CD4-positive, alpha-beta T cell treated with Interleukin-4 for 1 hour (primary cell): ENCODE measurements at regions not wholly inside any gene's neighbourhood (a gene's known extent, or its start where the extent isn't known, plus 50 kb on each side); places are given as distances from the start of the nearest gene placed in this dataset.

Experiments used
- DNase-seq, 2 donors: peaks; one replicate each; pipeline ENCODE4 v3.0.0-alpha.2; 2020 to 2022

DNA sequence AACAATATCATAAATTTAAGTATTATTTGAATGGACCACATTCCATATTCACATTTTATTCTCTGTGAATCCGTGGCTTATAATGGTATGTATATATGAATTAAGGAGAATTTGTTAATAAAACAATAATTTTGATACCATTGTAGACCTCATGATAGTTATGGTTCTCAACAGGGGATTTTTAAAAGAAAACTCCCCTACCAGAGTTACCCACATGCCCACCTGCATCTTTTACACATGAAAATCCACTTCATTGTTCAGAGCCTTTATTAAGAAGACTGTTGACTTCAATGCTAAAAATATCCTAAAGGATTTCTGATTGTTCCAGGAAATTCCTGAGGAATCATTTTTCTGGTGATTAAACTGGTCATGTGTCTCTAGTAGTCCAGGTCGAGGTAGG is 557.7 kb upstream of the MEF2C start:
- DNase-seq = no peak

GRCh38 chr5:89437450-89438435 is 554.8 kb upstream of the MEF2C start:
- no peak for DNase-seq

DNA sequence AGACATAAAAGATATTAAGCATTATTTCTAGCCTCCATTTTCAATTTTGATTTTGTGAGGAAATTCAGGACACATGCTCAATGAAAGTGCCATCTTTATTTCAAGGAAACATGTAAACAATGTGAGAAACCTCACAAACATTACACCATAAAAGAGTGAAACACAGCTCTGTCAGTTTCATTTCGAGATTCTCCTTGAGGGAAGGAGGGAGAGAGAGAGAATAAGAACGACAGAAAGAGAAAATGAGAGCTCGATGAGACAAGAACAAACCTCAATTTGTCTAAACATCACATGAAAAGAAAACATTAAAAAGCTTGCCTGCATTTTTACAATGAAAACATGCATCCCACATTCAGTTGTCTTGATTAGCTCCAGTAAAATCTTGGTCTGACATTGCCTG is 553.5 kb upstream of the MEF2C start:
- no peak for DNase-seq

DNA sequence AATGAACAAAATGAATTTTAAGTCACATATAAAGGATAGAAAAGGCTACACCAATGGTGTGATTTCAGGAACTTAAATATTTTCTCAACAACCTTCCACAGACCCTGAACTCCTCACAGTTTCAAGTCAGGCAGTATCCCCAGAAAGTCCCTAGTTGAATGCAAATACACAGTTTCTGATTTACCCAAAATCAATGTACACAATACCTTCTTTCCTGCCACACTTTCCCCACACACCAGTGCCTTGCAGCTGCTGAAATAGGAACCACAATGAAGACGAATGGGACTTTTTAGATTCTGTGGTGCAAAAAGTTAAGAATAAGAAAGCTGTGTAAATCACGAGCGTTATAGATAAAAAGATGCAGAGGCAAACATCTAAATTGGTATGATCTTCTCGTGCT is 552.4 kb upstream of the MEF2C start:
- peak in 1 of 2 donors; percentile 18 for DNase-seq

DNA sequence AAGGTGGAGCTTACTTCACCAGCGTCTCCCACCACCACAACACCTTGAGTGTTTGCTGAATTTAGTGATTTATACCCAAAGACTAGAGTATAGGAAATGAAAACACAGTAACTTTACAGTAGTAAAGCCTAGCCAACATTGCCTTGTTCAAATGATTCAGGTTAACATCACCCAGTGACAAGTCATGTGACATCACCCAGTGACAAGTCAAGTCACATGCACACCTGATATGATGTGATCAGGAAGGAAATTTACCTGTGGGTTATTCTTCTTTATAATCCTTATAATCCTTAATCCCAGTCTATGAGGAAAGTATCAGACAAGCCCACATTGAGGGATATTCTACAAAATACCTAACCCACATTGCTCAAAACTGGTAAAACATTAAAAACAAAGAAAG is 545.6 kb upstream of the MEF2C start:
- DNase-seq = no peak

DNA sequence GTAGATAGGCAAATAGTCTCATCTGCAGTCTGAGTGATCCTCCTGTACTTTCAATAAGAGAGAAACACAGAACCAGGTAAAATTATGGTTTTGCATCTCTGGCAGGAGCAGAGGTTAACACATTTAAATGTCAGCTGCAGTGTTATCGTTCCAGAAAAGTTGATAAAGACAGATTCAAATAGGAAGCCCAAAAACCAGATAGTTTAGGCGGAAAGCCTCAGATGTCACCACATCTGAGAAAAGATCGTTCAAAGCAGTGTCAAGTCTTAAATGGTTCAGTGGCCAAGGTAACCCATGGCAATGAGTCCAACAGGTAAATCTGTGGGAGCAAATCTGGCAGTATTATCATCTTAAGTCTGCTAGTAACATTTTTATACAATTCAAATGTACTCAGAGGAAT is 542.1 kb upstream of the MEF2C start:
- DNase-seq = no peak

- no peak for DNase-seq
Observed at GRCh38 chr5:89421035-89421434, 538.1 kb upstream of the MEF2C start.

DNA sequence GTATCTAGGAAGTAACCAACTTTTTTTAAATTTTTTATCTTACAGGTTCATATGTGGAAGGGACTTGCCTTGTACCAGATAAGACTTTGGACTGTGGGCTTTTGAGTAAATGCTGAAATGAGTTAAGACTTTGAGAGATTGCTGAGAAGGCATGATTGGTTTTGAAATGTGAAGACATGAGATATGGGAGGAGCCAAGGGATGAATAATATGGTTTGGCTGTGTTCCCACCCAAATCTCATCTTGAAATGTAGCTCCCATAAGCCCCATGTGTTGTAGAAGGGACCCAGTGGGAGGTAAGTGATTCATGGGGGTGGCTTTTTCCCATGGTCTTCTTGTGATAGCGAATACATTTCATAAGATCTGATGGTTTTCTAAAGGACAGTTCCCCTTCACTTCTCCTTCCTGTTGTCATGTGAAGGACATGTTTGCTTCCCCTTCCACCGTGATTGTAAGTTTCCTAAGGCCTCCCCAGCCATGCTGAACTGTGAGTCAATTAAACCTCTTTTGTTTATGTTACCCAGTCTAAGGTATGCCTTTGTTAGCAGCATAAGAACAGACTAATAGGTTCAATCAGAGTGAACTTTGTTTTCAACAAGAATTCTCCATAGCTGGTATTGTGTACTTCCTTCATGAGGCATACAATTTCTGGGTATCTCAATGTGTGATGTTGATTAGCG is 535.6 kb upstream of the MEF2C start:
- no peak for DNase-seq

- no peak for DNase-seq
Observed at GRCh38 chr5:89417990-89418389, 535.0 kb upstream of the MEF2C start.

- DNase-seq = no peak
Observed at GRCh38 chr5:89417515-89417914, 534.5 kb upstream of the MEF2C start.

DNA sequence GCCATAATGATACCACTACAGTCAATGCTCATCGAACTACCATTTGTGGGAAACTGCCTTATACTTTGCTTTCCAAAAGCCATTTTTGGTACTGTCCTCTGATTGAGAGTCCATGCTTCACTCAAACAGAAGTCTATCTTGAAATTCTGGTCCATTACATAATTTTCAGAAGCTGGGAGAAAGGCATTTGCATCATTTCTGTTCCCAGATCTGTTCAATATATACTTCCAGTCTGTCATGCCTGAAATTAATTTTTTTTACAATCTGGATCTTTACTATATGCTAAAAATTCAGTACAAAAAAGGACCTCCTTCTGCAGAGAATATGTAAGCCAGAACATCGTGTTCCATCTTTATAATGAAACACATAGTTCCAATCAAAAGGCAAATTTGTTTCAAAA is 528.9 kb upstream of the MEF2C start:
- no peak for DNase-seq

- no peak for DNase-seq
Observed at GRCh38 chr5:89407054-89407453, 524.1 kb upstream of the MEF2C start.

GRCh38 chr5:89401659-89402058 is 518.7 kb upstream of the MEF2C start:
- no peak for DNase-seq

DNA sequence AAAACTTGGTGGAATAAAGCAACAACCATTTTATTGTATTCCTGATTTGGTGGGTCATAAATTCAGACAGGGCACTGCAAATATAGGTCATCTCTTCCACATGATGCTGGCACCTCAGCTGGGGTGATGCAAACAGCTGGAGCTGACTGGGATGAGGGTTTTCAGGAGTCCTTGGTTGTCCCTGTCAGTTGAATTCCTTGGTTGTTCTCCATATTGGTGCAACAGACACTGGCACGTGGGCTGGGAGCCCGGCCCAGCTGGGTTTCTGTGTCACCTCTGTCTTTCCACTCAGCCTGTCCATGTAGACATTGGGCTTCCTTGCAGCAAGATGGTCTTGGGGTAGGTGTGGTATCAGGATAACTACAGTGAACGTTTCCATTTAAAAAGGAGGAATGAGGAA is 518.0 kb upstream of the MEF2C start:
- no peak for DNase-seq

DNA sequence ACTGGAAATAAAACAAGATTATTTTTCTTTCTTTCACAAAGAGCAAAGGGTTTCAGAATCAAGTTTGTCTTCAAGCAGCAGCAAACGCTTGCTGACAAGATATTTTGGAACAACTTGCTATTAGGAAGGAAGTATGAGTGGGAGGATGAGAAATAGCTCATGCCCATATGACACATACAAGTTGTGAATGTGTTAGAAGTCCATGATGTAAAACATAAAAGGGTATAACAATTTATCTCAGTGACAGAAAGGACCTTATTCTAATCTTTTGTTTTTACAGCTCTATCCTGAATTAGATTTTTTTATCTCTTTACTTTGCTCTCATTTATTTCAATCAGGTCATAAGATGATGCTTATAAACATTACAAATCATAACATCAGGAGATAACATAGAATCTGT is 516.6 kb upstream of the MEF2C start:
- DNase-seq = no peak

DNA sequence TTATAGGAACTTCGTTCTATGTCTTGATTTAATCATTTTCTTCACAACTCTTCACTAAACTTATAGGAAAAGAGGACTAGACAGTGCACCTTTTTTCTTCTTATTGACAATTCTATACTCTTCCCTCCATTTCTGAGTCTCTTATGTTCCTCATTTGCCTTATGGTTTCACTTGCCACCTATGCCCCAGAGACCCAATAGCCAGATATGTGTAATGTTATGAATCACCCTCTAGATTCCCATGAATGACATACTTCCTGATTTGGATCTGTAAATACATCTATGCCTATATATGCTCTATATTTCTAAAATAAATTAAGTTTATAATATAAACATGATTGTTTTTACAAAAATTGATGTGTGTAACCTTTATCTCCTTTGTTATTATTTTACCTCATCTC is 514.1 kb upstream of the MEF2C start:
- DNase-seq = no peak

DNA sequence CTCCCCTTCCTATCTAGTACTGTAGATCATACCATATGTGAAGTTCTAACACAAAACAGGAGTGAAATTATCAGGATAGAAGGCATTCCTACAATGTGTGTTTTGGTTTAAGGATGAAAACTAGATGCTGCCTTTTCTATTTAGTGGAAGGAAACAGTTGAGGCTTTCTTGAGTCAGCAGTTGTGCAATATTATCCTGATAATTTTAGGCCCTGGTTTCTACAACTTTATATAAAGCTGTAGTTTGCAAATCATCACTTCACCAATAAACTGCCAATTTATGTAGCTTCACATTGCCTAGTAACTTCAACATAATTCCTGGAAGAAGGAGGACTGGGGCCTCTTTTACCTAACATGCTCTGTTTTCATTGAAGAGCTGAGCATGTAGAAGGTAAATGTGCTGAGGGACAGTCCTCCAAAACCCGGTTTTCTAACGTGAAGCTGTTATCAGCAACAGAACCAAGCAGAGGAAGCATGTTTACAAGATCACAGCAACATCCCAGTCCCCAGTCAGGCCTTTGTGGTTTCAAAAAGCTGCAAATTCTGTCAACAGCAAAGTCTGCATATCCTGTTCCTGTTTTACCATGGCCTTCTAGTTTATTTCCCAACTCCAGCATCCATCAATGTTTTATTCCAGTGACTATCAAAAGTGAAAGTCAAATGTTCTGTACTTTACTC is 513.4 kb upstream of the MEF2C start:
- DNase-seq = peak; percentile 10 to 33

DNA sequence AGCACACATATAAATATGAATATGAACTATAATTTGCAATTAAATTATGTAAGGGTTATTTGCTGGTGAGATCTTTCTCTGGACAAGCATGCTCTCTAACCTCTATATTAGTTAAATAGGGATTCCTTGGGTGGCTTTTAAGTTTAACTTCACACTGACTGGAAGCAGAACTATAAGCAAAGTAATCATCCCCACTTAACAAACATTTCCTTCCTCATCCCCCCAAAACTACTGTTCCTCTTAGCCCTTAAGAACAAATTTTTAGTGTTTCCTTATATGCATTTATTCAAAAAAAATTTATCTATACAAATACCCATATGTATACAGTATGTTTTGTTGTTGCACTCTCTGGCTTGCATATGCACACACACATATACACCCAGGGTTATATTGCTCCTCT is 512.1 kb upstream of the MEF2C start:
- DNase-seq = no peak

DNA sequence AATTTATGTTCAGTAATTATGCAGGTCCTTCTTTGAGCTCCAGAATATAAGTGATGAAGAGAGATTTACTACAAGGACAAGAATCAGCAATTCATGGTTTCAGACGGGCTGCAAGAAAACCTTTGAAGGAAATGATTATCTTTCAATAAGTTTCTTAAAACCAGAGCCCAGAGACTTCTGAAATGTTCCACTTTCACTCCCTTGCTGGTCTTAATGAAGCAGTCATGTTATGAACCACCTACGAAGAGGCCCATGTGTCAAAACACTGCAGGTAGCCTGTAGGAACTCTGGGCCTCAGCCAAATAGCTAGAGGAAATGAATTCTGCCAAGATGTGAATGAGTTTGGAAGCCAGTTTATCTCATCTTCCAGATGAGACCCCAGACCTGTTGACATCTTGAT is 505.9 kb upstream of the MEF2C start:
- DNase-seq = no peak

DNA sequence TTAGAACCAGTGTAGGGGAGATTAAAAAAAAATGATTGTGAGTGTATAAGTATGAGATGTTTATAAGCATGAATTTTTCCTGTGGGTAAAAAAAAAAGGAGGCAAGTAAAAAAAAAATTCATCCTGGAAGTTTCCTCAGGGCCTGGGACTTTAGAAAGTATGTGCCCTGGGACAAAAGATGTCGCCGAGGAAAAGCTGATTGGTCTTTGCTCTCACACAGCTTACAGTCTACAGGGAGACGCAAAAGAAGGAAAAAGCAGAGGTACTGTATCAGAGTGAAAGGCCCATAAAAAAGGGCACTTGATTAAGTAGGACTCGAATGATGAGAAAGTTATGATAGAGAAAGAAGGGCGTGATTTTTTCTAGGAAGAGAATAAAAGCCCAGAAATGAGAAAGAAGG is 501.4 kb upstream of the MEF2C start:
- DNase-seq = no peak

GRCh38 chr5:89380635-89381034 is 497.7 kb upstream of the MEF2C start:
- no peak for DNase-seq

GRCh38 chr5:89377767-89378455 is 494.9 kb upstream of the MEF2C start:
- no peak for DNase-seq
